Vagina (tissue), 2 donors: ENCODE measurements at regions not wholly inside any gene's neighbourhood (a gene's known extent, or its start where the extent isn't known, plus 50 kb on each side); places are given as distances from the start of the nearest gene placed in this dataset.

Source experiments
- POLR2A ChIP-seq, 2 donors: fragments of 450-650 bp; IDR thresholded peaks; one replicate each; pipeline ENCODE4 v1.6.1; 2017; ENCODE audit warnings: antibody characterized with exemption in 2 of 2, mild to moderate bottlenecking in 2 of 2, moderate library complexity in 2 of 2
- TF ChIP-seq, protein P1 (sequence below), 3 experiments: fragments of 450-650 bp in 2 of 3; fragments of 200-600 bp in 1 of 3; sonication (generic) in 1 of 3; IDR thresholded peaks; one replicate each; pipeline ENCODE4 v1.5.1; 2017 to 2019; ENCODE audit warnings: antibody characterized with exemption in 3 of 3, mild to moderate bottlenecking in 2 of 3, moderate library complexity in 2 of 3

DNA sequence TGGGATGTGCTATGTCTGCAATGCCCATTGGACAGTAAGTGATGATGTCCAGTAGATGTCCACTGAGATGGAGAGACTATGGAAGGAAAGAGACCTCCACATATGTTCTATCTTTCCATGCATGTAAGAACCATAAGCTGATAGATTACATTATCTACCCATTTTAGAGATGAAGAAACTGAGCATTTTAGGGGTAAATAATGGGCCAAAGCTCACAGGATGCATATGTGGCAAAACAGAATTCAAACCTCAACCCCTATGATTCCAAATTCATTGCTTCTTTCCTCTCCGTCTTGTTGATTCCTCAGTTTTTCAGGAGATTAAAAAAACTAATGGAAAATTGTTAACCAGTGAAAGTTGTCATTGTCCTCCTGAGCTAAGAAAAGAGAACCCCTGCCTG, 200.7 kb upstream of the PWP1 start:
- TF ChIP-seq, protein P1, sequence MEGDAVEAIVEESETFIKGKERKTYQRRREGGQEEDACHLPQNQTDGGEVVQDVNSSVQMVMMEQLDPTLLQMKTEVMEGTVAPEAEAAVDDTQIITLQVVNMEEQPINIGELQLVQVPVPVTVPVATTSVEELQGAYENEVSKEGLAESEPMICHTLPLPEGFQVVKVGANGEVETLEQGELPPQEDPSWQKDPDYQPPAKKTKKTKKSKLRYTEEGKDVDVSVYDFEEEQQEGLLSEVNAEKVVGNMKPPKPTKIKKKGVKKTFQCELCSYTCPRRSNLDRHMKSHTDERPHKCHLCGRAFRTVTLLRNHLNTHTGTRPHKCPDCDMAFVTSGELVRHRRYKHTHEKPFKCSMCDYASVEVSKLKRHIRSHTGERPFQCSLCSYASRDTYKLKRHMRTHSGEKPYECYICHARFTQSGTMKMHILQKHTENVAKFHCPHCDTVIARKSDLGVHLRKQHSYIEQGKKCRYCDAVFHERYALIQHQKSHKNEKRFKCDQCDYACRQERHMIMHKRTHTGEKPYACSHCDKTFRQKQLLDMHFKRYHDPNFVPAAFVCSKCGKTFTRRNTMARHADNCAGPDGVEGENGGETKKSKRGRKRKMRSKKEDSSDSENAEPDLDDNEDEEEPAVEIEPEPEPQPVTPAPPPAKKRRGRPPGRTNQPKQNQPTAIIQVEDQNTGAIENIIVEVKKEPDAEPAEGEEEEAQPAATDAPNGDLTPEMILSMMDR (IDR thresholded peaks at IDR 0.05): no peak
- TF ChIP-seq POLR2A (IDR thresholded peaks at IDR 0.05): no peak
